Calu3 (cell line): ENCODE measurements at regions not wholly inside any gene's neighbourhood (a gene's known extent, or its start where the extent isn't known, plus 50 kb on each side); places are given as distances from the start of the nearest gene placed in this dataset.

Experiments
- BruUV-seq: library from RNA; stranded (reverse); fragments of 400-500 nt; replicated peaks from 2 replicates; lab custom pipeline; 2021; lab: Mats Ljungman, UMichigan
- CTCF ChIA-PET: fragments of 300-600 bp; sonication (Branson Sonifier 250); formaldehyde crosslinking; loops from one replicate; lab custom pipeline; 2022; ENCODE audit warnings: antibody characterized with exemption; lab: Charles Lee
- DNase-seq: peaks from one replicate; pipeline ENCODE4 v3.0.0; 2022
- H3K27ac Mint-ChIP-seq: one replicate; pipeline ENCODE4 v1.8.0; 2022; ENCODE audit warnings: mixed read lengths; ENCODE audit not compliant: unreplicated experiment
- H3K27me3 Mint-ChIP-seq: one replicate; pipeline ENCODE4 v1.8.0; 2022; ENCODE audit warnings: mixed read lengths; ENCODE audit not compliant: unreplicated experiment
- H3K36me3 Mint-ChIP-seq: one replicate; pipeline ENCODE4 v1.8.0; 2022; ENCODE audit warnings: mild to moderate bottlenecking, moderate library complexity, mixed read lengths; ENCODE audit not compliant: insufficient read depth, unreplicated experiment
- H3K4me1 Mint-ChIP-seq: one replicate; pipeline ENCODE4 v1.8.0; 2022; ENCODE audit warnings: mild to moderate bottlenecking, low read depth, mixed read lengths; ENCODE audit not compliant: unreplicated experiment
- H3K4me3 Mint-ChIP-seq: one replicate; pipeline ENCODE4 v1.8.0; 2022; ENCODE audit warnings: mild to moderate bottlenecking, low read depth, moderate library complexity, mixed read lengths; ENCODE audit not compliant: unreplicated experiment
- H3K9me3 Mint-ChIP-seq: one replicate; pipeline ENCODE4 v1.8.0; 2022; ENCODE audit warnings: low read depth, mixed read lengths; ENCODE audit not compliant: unreplicated experiment
- intact Hi-C: fragments of 100-400 bp; cut with micrococcal nuclease; formaldehyde crosslinking; loops from one replicate; pipeline ENCODE4 v1.10.0; 2022; ENCODE audit not compliant: unreplicated experiment
- TF ChIP-seq, protein P1 (sequence below): fragments of 200-600 bp; IDR thresholded peaks from one replicate; pipeline ENCODE4 v1.8.0; 2022; ENCODE audit warnings: antibody characterized with exemption; ENCODE audit not compliant: unreplicated experiment

DNA sequence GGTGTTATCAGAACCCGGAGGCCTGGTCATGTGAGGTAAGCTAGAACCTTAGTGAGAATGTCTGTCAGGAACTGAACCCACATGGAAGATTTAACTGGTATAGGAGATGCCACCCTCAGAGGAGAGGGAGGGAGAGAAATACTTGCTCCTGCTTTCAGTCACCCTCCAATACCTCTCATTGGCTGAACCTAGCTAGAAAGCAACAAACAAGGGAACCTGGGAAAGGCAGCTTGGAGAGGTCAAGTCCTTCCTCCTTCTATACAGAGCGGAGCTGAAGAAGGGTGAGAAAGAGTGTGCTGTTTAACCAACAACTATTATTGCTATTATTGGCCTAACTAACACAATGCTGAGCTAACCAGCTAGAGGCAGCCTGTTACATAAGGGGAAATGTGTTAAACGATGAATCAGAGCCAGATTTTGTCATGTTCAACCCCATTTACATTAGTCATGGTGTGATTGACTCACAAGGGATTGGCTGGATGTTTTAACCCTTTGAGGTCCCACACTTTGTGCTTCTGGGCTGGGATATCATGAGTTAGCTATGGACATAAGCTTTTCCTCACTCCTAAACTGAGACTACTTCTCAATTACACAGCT is 96.5 kb upstream of the ESX1 start:
- Mint-ChIP-seq H3K4me1 (peaks cover 40% of the 10 kb centered on the region), H3K4me3 (no peak overlapping the region), H3K9me3 (no peaks in the 10 kb centered on the region), H3K27me3 (no peaks in the 10 kb centered on the region), H3K36me3 (peaks cover 6% of the 10 kb centered on the region), H3K27ac (peak overlapping the region; percentile 70)
- TF ChIP-seq, protein P1, sequence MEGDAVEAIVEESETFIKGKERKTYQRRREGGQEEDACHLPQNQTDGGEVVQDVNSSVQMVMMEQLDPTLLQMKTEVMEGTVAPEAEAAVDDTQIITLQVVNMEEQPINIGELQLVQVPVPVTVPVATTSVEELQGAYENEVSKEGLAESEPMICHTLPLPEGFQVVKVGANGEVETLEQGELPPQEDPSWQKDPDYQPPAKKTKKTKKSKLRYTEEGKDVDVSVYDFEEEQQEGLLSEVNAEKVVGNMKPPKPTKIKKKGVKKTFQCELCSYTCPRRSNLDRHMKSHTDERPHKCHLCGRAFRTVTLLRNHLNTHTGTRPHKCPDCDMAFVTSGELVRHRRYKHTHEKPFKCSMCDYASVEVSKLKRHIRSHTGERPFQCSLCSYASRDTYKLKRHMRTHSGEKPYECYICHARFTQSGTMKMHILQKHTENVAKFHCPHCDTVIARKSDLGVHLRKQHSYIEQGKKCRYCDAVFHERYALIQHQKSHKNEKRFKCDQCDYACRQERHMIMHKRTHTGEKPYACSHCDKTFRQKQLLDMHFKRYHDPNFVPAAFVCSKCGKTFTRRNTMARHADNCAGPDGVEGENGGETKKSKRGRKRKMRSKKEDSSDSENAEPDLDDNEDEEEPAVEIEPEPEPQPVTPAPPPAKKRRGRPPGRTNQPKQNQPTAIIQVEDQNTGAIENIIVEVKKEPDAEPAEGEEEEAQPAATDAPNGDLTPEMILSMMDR, result no peak
- peak; percentile 23 for DNase-seq
- no TSS peak for BruUV-seq
- CTCF ChIA-PET, result interaction anchor here (0.5 to 1.3 kb wide), 2 partner anchors 17 to 19 kb away, joined by 3 to 5 read pairs; no protein-coding TSS in a partner anchor
- intact Hi-C loops, result loop anchor here (5.0 kb wide), 1 partner anchor 81 kb away; no protein-coding TSS in a partner anchor

DNA sequence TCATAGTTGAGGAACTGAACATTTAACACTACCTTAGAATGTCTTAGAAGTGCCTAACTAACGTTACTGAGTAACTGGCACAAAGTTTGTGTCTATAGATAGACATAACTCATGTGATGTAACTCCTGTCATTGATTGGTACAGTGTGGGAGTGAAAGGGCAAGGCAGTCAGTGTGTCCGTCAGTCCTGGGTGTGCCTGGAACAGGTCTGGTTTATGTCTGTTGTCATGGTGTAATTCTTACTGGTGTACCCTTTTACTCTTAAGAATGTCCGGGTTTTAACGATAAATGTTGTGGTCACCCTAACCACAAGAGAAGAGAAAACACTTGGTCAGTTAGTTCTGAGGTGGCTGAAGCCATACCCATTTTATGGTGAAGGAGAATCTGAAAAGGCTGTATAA is 93.1 kb upstream of the ESX1 start:
- BruUV-seq, result no TSS peak
- TF ChIP-seq, protein P1, result no peak
- H3K9me3 Mint-ChIP-seq, result no peaks in the 10 kb centered on the region

GRCh38 chrX:104343428-104344129 is 88.8 kb upstream of the ESX1 start:
- no peaks in the 10 kb centered on the region for H3K27me3 Mint-ChIP-seq
- DNase-seq, result peak; percentile 84
- peaks cover 13% of the 10 kb centered on the region for H3K36me3 Mint-ChIP-seq
- peaks cover 50% of the 10 kb centered on the region for H3K4me1 Mint-ChIP-seq
- CTCF ChIA-PET, result interaction anchor here (1.3 kb wide), 1 partner anchor 36 kb away, joined by 3 read pairs; no protein-coding TSS in a partner anchor
- TF ChIP-seq, protein P1, result peak; percentile 46
- BruUV-seq, result no TSS peak
- no peaks in the 10 kb centered on the region for H3K9me3 Mint-ChIP-seq
- H3K27ac Mint-ChIP-seq, result peak overlapping the region; percentile 87
- intact Hi-C loops, result loop anchor here (1.0 kb wide), 1 partner anchor 33 kb away; no protein-coding TSS in a partner anchor
- H3K4me3 Mint-ChIP-seq, result peak overlapping the region; percentile 20

More for the DNA sequence above, 93.1 kb upstream of the ESX1 start:
- H3K4me1 Mint-ChIP-seq, result peaks cover 54% of the 10 kb centered on the region
- H3K4me3 Mint-ChIP-seq, result peak overlapping the region; percentile 47
- H3K27ac Mint-ChIP-seq, result peak overlapping the region; percentile 69
- CTCF ChIA-PET, result no interaction called here
- no peaks in the 10 kb centered on the region for H3K27me3 Mint-ChIP-seq
- H3K36me3 Mint-ChIP-seq, result peaks cover 13% of the 10 kb centered on the region
- DNase-seq, result peak; percentile 33
- intact Hi-C loops, result no loop called here

- CTCF ChIA-PET, result no interaction called here
- peaks cover 36% of the 10 kb centered on the region for H3K4me1 Mint-ChIP-seq
- intact Hi-C loops, result no loop called here
- TF ChIP-seq, protein P1, result no peak
- no peaks in the 10 kb centered on the region for H3K9me3 Mint-ChIP-seq
- H3K27ac Mint-ChIP-seq, result no peak overlapping the region
- H3K36me3 Mint-ChIP-seq, result peaks cover 7% of the 10 kb centered on the region
- H3K27me3 Mint-ChIP-seq, result no peaks in the 10 kb centered on the region
- H3K4me3 Mint-ChIP-seq, result no peak overlapping the region
- BruUV-seq, result no TSS peak
- no peak for DNase-seq
These were observed 87.3 kb upstream of the ESX1 start for GRCh38 chrX:104342065-104342464.
